ENCODE measurements at regions not wholly inside any gene's neighbourhood (a gene's known extent, or its start where the extent isn't known, plus 50 kb on each side); places are given as distances from the start of the nearest gene placed in this dataset.

DNA sequence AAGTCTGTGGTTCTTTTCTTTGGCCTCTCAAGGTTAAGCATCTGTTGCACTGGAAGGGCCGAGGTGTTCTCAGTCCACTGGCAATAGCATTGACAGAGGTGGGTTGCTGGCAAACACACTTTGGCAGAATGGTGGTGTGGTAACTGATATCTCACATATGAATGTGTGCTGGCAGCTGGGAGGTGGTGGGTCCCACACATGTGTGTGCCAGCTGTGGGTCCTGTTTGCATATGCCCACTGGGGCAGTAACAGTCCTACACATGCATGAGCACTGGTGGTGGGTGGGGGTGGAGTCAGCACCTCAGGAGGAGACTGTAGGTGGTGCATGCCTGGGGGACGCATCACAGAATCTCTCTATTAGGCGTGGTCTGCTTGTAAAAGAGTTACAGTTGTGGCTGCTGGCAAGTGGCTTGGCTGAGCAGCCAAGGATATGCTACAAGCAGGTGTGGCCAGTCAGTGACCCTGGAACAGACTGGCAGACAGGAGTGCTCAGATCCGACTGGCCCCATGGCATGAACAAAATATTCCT is 934.3 kb downstream of the GRIK2 start:
- no peak overlapping the region for H3K27ac ChIP-seq
- TF ChIP-seq ZFX (IDR thresholded peaks at IDR 0.05; ENCODE audit: borderline replicate concordance), result no peak
- TF ChIP-seq, protein P1, sequence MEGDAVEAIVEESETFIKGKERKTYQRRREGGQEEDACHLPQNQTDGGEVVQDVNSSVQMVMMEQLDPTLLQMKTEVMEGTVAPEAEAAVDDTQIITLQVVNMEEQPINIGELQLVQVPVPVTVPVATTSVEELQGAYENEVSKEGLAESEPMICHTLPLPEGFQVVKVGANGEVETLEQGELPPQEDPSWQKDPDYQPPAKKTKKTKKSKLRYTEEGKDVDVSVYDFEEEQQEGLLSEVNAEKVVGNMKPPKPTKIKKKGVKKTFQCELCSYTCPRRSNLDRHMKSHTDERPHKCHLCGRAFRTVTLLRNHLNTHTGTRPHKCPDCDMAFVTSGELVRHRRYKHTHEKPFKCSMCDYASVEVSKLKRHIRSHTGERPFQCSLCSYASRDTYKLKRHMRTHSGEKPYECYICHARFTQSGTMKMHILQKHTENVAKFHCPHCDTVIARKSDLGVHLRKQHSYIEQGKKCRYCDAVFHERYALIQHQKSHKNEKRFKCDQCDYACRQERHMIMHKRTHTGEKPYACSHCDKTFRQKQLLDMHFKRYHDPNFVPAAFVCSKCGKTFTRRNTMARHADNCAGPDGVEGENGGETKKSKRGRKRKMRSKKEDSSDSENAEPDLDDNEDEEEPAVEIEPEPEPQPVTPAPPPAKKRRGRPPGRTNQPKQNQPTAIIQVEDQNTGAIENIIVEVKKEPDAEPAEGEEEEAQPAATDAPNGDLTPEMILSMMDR (IDR thresholded peaks at IDR 0.05), result no peak

DNA sequence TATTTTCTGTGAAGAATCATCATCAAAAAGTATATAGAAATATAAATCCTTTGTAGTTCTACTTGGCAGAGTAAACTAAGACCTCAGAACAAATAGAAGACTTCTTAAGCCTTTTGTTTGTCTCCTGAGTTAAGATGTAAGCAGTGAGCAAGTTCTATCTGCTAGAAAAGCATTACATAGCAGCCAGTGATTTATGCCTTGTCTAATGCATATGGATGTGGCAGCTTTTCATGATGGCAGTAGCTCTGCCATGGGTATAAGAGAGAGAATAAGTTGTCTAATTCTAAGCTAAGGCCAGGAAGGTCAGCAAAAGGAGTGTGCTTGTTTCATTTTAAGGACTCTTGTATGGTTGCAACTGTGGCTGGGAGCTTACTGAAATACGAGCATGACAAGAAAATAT is 920.2 kb downstream of the GRIK2 start:
- TF ChIP-seq ZFX (IDR thresholded peaks at IDR 0.05; ENCODE audit: borderline replicate concordance), result no peak
- TF ChIP-seq, protein P1 (IDR thresholded peaks at IDR 0.05), result no peak
- H3K27ac ChIP-seq, result no peak overlapping the region

DNA sequence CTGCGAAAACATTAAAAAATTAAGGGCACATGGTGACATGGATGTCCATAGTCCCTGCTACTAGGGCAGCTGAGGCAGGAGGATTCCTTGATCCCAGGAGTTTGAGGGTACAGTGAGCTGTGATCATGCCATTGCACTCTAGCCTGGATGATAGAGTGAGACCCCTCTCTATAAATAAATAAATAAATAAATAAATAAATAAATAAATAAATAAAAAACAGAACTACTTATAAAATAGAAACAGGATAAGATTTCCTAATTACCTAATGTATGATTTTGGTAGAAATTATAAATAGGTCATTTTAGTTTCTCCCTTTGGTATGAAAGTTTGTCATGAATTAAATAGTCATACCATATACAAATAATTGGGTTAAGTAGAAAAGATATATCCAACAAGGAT is 916.2 kb downstream of the GRIK2 start:
- no peak overlapping the region for H3K27ac ChIP-seq
- TF ChIP-seq ZFX (IDR thresholded peaks at IDR 0.05; ENCODE audit: borderline replicate concordance), result no peak
- TF ChIP-seq, protein P1 (IDR thresholded peaks at IDR 0.05), result no peak

DNA sequence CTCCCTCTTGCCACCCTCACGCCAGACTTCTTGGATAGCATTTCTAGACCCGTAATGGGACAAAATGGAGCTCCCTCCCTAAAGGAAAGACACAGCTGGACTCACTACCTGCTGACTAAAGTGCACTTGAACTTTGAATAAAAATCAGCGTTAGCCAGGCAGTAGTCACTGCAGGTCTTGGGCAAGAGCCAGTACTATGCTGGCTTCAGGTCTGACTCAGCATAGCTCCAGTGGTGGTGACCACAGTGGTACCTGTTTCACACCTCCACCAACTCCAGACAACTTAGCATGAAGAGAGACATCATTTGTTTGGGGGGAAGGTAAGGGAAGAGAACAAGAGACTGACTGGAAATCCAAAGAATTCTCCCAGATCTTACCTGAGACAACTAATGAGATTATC is 906.8 kb downstream of the GRIK2 start:
- H3K27ac ChIP-seq, result no peak overlapping the region
- TF ChIP-seq, protein P1 (IDR thresholded peaks at IDR 0.05), result no peak
- TF ChIP-seq ZFX (IDR thresholded peaks at IDR 0.05; ENCODE audit: borderline replicate concordance), result no peak

DNA sequence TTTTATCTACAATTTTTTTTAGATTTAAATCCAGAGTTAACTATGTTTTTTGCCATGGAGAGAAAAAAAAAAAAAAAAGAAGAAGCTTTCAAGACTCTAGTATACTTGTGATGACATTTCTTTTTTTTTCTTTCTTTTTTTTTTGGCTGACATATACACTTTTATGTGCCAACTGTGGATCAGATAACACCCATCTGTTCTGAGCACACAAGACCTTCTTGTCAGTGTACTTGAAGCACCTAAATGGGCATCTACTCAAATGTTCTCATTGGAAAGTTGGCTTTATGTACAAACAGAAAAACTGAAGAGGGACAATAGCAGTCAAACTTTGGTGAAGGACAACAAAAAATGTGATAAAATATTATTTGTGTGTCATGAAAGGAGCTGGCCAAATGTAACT is 904.5 kb downstream of the GRIK2 start:
- H3K27ac ChIP-seq, result no peak overlapping the region
- TF ChIP-seq ZFX (IDR thresholded peaks at IDR 0.05; ENCODE audit: borderline replicate concordance), result no peak
- TF ChIP-seq, protein P1 (IDR thresholded peaks at IDR 0.05), result no peak

Measured in 22Rv1 (cell line).